K562 (cell line): ENCODE measurements at regions not wholly inside any gene's neighbourhood (a gene's known extent, or its start where the extent isn't known, plus 50 kb on each side); places are given as distances from the start of the nearest gene placed in this dataset.

Experiments used
- CHD2 ChIP-seq: IDR thresholded peaks from 2 replicates; pipeline ENCODE4 v1.6.1; 2011; ENCODE audit warnings: low read depth, low read length
- CUX1 ChIP-seq: fragments of 200-800 bp; sonication (Bioruptor generic); IDR thresholded peaks from 2 replicates; pipeline ENCODE4 v1.6.1; 2016; ENCODE audit warnings: missing genetic modification characterization, missing compliant biosample characterization
- FOXK2 ChIP-seq, 2 experiments: fragments of 450-650 bp; IDR thresholded peaks in 1 of 2; conservative IDR thresholded peaks in 1 of 2; 2 replicates each; pipeline ENCODE4 v1.6.1; 2016; ENCODE audit warnings: low read depth in 2 of 2, mild to moderate bottlenecking in 1 of 2
- GATA2 ChIP-seq: sonication (generic); formaldehyde crosslinking; IDR thresholded peaks from 2 replicates; pipeline ENCODE4 v1.4.0; 2020; ENCODE audit warnings: mild to moderate bottlenecking, missing genetic modification reagents
- POLR2AphosphoS5 ChIP-seq: IDR thresholded peaks from 2 replicates; pipeline ENCODE4 v1.6.1; 2011; ENCODE audit warnings: mild to moderate bottlenecking, low read depth, low read length, moderate library complexity; ENCODE audit not compliant: control insufficient read depth, insufficient read depth
- RAD21 ChIP-seq, 2 experiments: fragments of 250-450 bp in 1 of 2; fragments of 450-650 bp in 1 of 2; sonication (Bioruptor Pico) in 1 of 2; formaldehyde crosslinking in 1 of 2; IDR thresholded peaks in 1 of 2; conservative IDR thresholded peaks in 1 of 2; 2 replicates each; pipeline versions ENCODE4 v1.4.0 to v1.8.0; 2020 to 2022; ENCODE audit warnings: mild to moderate bottlenecking in 2 of 2, moderate library complexity in 1 of 2
- RAD51 ChIP-seq: fragments of 450-650 bp; IDR thresholded peaks from 2 replicates; pipeline ENCODE4 v1.7.1; 2016; ENCODE audit warnings: low read depth, mild to moderate bottlenecking, borderline replicate concordance
- STAG1 ChIP-seq: sonication (generic); formaldehyde crosslinking; IDR thresholded peaks from 2 replicates; pipeline ENCODE4 v1.5.0; 2020; ENCODE audit warnings: missing genetic modification reagents, borderline replicate concordance
- ZNF224 ChIP-seq: sonication (generic); formaldehyde crosslinking; IDR thresholded peaks from 2 replicates; pipeline ENCODE4 v1.8.0; 2022; ENCODE audit warnings: mild to moderate bottlenecking, missing genetic modification reagents
- ZNF232 ChIP-seq: sonication (generic); formaldehyde crosslinking; IDR thresholded peaks from 2 replicates; pipeline ENCODE4 v1.8.0; 2022; ENCODE audit warnings: mild to moderate bottlenecking, missing genetic modification reagents
- TF ChIP-seq, protein P1 (sequence below), 3 experiments: IDR thresholded peaks in 2 of 3; conservative IDR thresholded peaks in 1 of 3; 2 replicates each; pipeline ENCODE4 v1.5.1; 2011 to 2012; ENCODE audit warnings: low read length in 3 of 3, mild to moderate bottlenecking in 3 of 3, control low read depth in 2 of 3, improper control_type of control experiment in 1 of 3, inconsistent platforms in 1 of 3, low read depth in 1 of 3, mixed read lengths in 1 of 3, moderate library complexity in 1 of 3; ENCODE audit not compliant: insufficient read depth in 2 of 3
- TF ChIP-seq, protein P2 (sequence below): sonication (generic); formaldehyde crosslinking; IDR thresholded peaks from 2 replicates; pipeline ENCODE4 v1.8.1; 2022; ENCODE audit warnings: missing genetic modification reagents

DNA sequence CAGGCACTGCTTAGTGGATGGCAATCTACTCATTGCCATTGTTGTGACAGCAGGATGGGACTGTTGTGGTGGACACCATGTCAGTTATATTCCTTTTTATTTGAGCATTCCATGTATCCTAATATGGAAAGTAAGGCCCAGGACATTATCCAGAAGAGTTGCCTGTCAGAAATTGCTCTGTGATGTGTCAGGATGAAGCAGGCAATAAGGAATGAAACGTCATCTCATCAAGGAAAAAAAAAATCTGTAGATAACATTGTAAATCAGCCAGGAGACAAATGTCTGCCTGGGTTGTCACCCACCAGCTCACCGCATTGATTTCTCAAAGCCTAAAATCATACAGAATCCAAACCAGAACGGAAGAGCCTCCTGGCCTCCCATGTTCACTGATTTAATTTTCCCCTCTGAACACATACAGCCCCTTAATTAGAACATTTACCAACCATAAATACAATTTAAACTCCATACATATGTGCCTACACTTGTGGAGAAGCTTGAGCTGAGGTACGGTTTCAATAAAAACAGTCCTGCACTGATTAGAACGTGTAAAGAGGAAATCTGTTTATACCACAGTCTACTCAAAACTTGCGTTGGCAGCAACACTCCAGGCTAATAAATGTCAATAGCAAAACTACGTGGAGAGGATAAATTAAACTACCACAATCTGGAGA, 73.9 kb downstream of the FOXD1 start:
- TF ChIP-seq, protein P1, sequence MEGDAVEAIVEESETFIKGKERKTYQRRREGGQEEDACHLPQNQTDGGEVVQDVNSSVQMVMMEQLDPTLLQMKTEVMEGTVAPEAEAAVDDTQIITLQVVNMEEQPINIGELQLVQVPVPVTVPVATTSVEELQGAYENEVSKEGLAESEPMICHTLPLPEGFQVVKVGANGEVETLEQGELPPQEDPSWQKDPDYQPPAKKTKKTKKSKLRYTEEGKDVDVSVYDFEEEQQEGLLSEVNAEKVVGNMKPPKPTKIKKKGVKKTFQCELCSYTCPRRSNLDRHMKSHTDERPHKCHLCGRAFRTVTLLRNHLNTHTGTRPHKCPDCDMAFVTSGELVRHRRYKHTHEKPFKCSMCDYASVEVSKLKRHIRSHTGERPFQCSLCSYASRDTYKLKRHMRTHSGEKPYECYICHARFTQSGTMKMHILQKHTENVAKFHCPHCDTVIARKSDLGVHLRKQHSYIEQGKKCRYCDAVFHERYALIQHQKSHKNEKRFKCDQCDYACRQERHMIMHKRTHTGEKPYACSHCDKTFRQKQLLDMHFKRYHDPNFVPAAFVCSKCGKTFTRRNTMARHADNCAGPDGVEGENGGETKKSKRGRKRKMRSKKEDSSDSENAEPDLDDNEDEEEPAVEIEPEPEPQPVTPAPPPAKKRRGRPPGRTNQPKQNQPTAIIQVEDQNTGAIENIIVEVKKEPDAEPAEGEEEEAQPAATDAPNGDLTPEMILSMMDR (IDR thresholded peaks at IDR 0.05 in 2 of 3, conservative IDR thresholded peaks at IDR 0.05 in 1 of 3; ENCODE audit: insufficient read depth in 2 of 3, low read depth in 1 of 3, low read length in 3 of 3), result no peak
- TF ChIP-seq, protein P2, sequence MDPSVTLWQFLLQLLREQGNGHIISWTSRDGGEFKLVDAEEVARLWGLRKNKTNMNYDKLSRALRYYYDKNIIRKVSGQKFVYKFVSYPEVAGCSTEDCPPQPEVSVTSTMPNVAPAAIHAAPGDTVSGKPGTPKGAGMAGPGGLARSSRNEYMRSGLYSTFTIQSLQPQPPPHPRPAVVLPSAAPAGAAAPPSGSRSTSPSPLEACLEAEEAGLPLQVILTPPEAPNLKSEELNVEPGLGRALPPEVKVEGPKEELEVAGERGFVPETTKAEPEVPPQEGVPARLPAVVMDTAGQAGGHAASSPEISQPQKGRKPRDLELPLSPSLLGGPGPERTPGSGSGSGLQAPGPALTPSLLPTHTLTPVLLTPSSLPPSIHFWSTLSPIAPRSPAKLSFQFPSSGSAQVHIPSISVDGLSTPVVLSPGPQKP (CRISPR knock-in tag), result no peak
- TF ChIP-seq FOXK2 (conservative IDR thresholded peaks at IDR 0.05 in 1 of 2, IDR thresholded peaks at IDR 0.05 in 1 of 2; ENCODE audit: low read depth in 2 of 2) (no peak), POLR2AphosphoS5 (no peak), CUX1 (CRISPR knock-in tag) (no peak), CHD2 (no peak), ZNF232 (CRISPR knock-in tag) (no peak), GATA2 (no peak), STAG1 (CRISPR knock-in tag) (no peak), ZNF224 (CRISPR knock-in tag) (no peak), RAD21 (CRISPR knock-in tag; conservative IDR thresholded peaks at IDR 0.05 in 1 of 2, IDR thresholded peaks at IDR 0.05 in 1 of 2) (no peak), RAD51 (no peak)
